Progenitor cell of endocrine pancreas (in vitro differentiated cells): ENCODE measurements at regions not wholly inside any gene's neighbourhood (a gene's known extent, or its start where the extent isn't known, plus 50 kb on each side); places are given as distances from the start of the nearest gene placed in this dataset.

Experiments used
- DNase-seq: peaks from one replicate; pipeline ENCODE4 v3.0.0; 2021; ENCODE audit warnings: low spot score; ENCODE audit not compliant: unreplicated experiment
- H3K27ac Mint-ChIP-seq: 2 replicates; pipeline ENCODE4 v1.8.0; 2021; ENCODE audit warnings: mild to moderate bottlenecking, moderate library complexity, mixed read lengths
- H3K27me3 Mint-ChIP-seq: 2 replicates; pipeline ENCODE4 v1.8.0; 2021; ENCODE audit warnings: mixed read lengths
- H3K36me3 Mint-ChIP-seq: 2 replicates; pipeline ENCODE4 v1.8.0; 2022; ENCODE audit warnings: mixed read lengths; ENCODE audit not compliant: insufficient read depth
- H3K4me1 Mint-ChIP-seq: 2 replicates; pipeline ENCODE4 v1.8.0; 2021; ENCODE audit warnings: low read depth, mixed read lengths
- H3K4me3 Mint-ChIP-seq: 2 replicates; pipeline ENCODE4 v1.8.0; 2021; ENCODE audit warnings: low read depth, mild to moderate bottlenecking, moderate library complexity, mixed read lengths
- H3K9me3 Mint-ChIP-seq: 2 replicates; pipeline ENCODE4 v1.8.0; 2021; ENCODE audit warnings: low read depth, mixed read lengths
- CTCF ChIP-seq: fragments of 200-600 bp; sonication (generic); IDR thresholded peaks from one replicate; pipeline ENCODE4 v1.5.0; 2021; ENCODE audit warnings: antibody characterized with exemption, mild to moderate bottlenecking; ENCODE audit not compliant: unreplicated experiment

GRCh38 chr3:64825404-64826120 lies 137.8 kb upstream of the ADAMTS9 start:
- Mint-ChIP-seq H3K27me3 (no peaks in the 10 kb centered on the region), H3K27ac (no peak overlapping the region), H3K4me1 (peaks cover 27% of the 10 kb centered on the region), H3K4me3 (no peak overlapping the region), H3K9me3 (no peaks in the 10 kb centered on the region), H3K36me3 (no peaks in the 10 kb centered on the region)
- DNase-seq = no peak
- no peak for TF ChIP-seq CTCF

- Mint-ChIP-seq H3K9me3 (no peaks in the 10 kb centered on the region), H3K27ac (no peak overlapping the region), H3K27me3 (no peaks in the 10 kb centered on the region), H3K4me3 (no peak overlapping the region), H3K4me1 (peaks cover 23% of the 10 kb centered on the region), H3K36me3 (no peaks in the 10 kb centered on the region)
- TF ChIP-seq CTCF = no peak
- no peak for DNase-seq
Observed at GRCh38 chr3:64824394-64824909, 136.7 kb upstream of the ADAMTS9 start.

DNA sequence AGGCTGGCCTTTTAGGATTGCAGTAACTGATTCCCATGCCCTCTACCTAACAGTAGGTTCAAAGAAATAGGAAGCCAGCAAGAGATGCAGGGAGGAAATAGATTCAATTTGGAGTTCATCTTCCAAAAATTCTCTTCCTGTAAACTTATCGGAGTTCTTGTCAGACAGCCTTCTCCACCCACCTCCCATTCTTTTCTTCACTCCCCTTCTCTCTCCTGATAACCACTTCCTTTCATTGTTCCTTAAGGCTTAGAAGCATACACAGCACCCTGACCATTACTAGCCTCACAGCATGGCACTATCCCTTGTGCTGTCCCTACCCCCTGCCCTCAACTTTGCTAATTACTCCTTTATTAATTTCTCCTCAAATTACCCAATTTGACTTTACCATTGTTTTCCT lies 130.4 kb upstream of the ADAMTS9 start:
- H3K27ac Mint-ChIP-seq = no peak overlapping the region
- no peak overlapping the region for H3K4me3 Mint-ChIP-seq
- H3K4me1 Mint-ChIP-seq = peaks cover 21% of the 10 kb centered on the region
- H3K9me3 Mint-ChIP-seq = no peaks in the 10 kb centered on the region
- no peak for TF ChIP-seq CTCF
- H3K27me3 Mint-ChIP-seq = no peaks in the 10 kb centered on the region
- H3K36me3 Mint-ChIP-seq = no peaks in the 10 kb centered on the region
- no peak for DNase-seq

DNA sequence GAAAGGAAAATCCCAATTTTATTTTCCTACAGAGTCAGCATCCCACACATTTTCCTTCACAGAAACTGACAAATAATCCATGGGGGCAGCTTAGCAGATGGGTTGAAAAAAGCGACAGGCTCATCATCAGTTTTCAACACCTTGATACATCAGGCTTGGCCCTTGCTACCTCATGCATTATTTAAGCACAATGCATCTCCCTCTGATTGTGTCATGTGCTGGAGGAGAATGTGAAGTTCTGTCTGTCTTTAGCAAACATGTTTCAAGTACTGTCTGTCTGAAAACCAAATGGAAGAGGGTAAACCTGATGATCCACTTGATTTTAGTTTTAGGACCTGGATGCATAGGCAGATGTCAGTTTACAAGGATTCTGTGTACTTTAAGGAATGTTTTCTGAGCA lies 128.6 kb upstream of the ADAMTS9 start:
- no peaks in the 10 kb centered on the region for H3K27me3 Mint-ChIP-seq
- peaks cover 21% of the 10 kb centered on the region for H3K4me1 Mint-ChIP-seq
- H3K27ac Mint-ChIP-seq = no peak overlapping the region
- H3K36me3 Mint-ChIP-seq = no peaks in the 10 kb centered on the region
- no peak for DNase-seq
- TF ChIP-seq CTCF = no peak
- H3K4me3 Mint-ChIP-seq = no peak overlapping the region
- no peaks in the 10 kb centered on the region for H3K9me3 Mint-ChIP-seq

DNA sequence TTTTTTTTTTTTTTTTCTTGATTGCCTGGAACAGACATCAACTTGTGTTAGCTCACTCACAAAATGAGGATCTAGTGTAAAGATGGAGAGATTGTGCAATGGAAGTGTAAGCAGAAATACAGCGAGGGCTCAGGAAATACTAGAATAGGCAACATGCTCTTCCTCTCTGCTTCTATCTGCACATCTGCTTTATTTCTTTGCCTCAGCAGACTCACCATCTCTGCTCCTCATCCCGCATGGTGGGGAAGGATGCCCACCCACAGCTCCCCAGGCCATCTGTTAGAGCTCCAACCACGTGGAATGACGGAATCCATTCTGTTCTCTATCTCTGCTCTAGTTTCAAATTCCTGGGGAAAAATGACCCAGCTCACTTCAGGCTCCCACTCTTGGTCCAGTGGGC lies 128.0 kb upstream of the ADAMTS9 start:
- no peaks in the 10 kb centered on the region for H3K9me3 Mint-ChIP-seq
- no peak overlapping the region for H3K4me3 Mint-ChIP-seq
- H3K27ac Mint-ChIP-seq = no peak overlapping the region

More for the DNA sequence above, 128.0 kb upstream of the ADAMTS9 start:
- no peak for DNase-seq
- no peak for TF ChIP-seq CTCF
- H3K4me1 Mint-ChIP-seq = peaks cover 21% of the 10 kb centered on the region
- no peaks in the 10 kb centered on the region for H3K36me3 Mint-ChIP-seq
- no peaks in the 10 kb centered on the region for H3K27me3 Mint-ChIP-seq
